Astrocyte of the cerebellum (primary cell): ENCODE measurements at regions not wholly inside any gene's neighbourhood (a gene's known extent, or its start where the extent isn't known, plus 50 kb on each side); places are given as distances from the start of the nearest gene placed in this dataset.

Source experiments
- DNase-seq: peaks from one replicate; pipeline ENCODE4 v3.0.0-alpha.2; 2011; ENCODE audit warnings: low read depth
- H3K4me3 ChIP-seq: 2 replicates; pipeline ENCODE4 v1.5.1; 2011; ENCODE audit warnings: mild to moderate bottlenecking, low read depth, low read length, moderate library complexity
- in situ Hi-C: cut with HindIII; loops from 2 replicates; pipeline ENCODE4 v1.10.0; 2017; ENCODE audit warnings: low sequenced_read_pairs
- TF ChIP-seq, protein P1 (sequence below): IDR thresholded peaks from 2 replicates; pipeline ENCODE4 v1.5.1; 2012; ENCODE audit warnings: low read length, low read depth, moderate library complexity, mild to moderate bottlenecking; ENCODE audit errors: missing control alignments

DNA sequence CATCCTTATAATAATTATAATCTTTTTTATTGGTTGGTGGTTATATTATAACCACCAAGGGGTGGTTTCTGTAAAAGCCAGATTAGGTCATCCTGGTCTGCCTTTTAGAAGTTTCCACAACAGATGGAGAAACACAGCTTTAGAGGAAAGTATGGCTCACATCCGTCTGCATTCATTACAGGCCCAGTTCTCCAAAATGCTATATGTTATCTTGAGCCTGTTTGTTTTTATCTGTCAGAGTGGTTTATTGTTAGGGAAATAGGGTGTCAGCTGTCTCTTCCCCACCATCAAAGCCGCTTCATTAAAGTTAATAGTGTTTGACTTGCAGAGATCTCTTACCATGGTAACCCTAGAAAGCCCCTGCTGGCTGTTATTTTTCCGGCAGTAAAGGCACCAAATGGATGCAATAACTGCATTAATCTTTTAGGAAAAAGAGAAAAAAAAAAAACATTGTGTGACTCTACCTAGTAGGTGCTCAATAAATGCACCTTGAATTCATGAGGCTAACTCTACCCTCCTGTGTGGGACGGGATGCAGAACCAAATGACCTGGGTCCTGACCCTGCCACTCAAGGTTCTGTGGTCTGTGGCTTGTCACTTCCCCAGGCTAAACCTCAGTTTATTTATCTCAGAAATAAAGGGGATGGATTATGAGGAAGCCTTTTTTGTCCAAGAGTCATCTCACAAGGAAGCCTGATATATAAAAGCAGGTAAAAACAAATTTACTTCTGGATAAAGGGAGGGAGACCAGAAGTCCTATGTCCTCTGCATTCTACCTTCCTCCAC lies 118.3 kb downstream of the WT1 start:
- no peak overlapping the region for H3K4me3 ChIP-seq
- TF ChIP-seq, protein P1, sequence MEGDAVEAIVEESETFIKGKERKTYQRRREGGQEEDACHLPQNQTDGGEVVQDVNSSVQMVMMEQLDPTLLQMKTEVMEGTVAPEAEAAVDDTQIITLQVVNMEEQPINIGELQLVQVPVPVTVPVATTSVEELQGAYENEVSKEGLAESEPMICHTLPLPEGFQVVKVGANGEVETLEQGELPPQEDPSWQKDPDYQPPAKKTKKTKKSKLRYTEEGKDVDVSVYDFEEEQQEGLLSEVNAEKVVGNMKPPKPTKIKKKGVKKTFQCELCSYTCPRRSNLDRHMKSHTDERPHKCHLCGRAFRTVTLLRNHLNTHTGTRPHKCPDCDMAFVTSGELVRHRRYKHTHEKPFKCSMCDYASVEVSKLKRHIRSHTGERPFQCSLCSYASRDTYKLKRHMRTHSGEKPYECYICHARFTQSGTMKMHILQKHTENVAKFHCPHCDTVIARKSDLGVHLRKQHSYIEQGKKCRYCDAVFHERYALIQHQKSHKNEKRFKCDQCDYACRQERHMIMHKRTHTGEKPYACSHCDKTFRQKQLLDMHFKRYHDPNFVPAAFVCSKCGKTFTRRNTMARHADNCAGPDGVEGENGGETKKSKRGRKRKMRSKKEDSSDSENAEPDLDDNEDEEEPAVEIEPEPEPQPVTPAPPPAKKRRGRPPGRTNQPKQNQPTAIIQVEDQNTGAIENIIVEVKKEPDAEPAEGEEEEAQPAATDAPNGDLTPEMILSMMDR = no peak
- in situ Hi-C loops = no loop called here
- DNase-seq = no peak

DNA sequence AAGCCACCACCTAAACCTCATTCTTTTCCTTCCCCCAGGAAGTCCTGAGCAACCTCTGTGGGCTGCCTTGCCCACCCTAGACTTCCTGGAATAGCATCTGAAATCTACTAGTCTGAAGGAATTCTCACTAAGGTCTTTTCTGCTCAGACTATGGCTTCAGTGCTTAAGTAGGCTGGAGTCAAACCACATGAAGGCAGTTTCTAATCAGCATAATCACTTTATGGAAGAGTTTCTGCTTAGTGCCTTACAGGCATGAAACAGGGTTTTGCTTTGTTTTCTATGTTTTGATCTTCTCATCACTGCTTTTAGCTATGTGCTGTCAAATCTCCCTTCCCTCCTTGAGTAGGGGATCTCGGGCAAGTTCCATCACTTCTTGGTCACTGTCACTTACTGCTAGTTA lies 117.7 kb downstream of the WT1 start:
- TF ChIP-seq, protein P1 = no peak
- DNase-seq = no peak
- in situ Hi-C loops = no loop called here
- no peak overlapping the region for H3K4me3 ChIP-seq

DNA sequence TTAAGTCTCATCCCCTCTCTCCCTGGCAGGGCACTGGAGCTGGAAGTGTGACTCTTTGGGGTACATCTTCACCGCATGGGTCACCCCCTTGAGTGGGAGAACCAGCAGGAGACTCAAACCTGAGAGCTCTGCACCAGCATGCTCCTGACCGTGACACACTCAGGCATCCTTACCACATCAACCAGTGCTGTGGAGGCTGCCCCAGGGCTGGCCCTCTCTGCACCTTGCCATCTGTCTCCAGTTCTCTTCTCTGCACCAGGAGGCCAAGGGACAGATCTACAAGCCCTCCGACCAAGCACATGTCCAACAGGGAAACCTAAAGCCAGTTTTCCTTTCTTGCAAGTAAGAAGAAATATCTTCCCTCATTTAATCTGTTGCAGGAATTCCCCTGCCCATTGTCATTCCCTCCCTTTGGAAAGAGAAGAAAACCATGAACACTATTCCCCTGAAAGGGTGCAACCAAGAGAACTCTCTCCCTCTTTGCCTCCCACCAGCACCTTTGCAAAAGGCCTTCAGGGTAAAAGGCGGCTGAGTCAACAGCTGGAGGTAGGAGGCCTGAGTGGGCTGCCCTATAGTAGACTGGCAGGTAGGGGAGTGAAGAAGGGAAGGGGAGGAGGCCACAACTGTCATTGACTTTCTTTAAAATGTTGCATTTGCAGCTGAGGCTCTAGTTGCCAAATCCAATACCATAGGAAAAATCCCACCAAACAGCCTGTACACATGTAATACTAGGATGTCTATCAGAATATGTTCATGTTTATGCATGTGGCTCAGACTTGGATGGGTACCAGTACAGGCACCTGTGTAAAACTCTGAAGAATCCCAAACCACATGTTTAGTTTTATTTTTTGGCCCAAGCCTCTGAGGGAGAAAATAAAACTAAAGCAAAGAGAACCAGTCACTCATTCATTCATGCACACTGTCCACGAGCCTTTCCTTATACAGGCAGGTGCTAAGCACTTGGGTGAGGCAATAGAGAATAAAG lies 117.0 kb downstream of the WT1 start:
- in situ Hi-C loops = no loop called here
- no peak overlapping the region for H3K4me3 ChIP-seq
- DNase-seq = no peak
- TF ChIP-seq, protein P1 = no peak

DNA sequence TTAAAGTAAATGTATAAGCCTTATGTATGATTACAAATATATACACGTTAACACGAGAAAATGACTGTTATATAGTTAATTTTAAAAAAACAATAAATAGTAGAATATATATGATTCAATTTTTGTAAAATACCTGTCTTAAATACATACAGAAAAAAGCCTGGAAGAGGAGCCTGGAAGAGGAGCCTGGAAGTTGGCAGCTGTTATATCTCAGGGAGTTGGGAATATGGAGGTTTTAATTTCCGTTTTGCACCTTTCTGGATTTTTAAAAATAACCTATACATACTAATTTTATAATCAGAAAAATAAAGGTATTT lies 111.6 kb downstream of the WT1 start:
- no peak overlapping the region for H3K4me3 ChIP-seq
- no peak for DNase-seq
- in situ Hi-C loops = no loop called here

DNA sequence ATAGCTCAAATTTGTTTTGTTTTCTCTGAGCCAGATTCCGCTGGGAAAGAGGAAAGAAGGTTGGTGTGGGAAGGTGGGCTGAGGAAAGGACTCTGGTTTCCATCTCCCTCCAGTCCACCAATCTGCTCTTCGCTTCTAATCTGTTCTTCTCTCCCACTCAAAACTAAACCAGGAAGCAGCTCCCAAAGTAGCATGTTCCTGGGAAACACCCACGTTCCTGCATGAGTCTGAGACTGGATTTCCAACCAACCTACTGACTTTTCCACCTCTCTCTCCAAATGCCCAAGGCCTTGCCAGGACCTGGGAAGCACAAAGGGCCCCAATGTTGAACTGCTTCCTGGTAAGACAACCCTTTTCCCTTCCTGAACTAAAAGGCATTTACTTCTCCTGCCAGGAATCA lies 110.2 kb downstream of the WT1 start:
- no peak overlapping the region for H3K4me3 ChIP-seq
- in situ Hi-C loops = no loop called here
- TF ChIP-seq, protein P1 = no peak
- DNase-seq = no peak

More for the DNA sequence above, 111.6 kb downstream of the WT1 start:
- TF ChIP-seq, protein P1 = no peak

DNA sequence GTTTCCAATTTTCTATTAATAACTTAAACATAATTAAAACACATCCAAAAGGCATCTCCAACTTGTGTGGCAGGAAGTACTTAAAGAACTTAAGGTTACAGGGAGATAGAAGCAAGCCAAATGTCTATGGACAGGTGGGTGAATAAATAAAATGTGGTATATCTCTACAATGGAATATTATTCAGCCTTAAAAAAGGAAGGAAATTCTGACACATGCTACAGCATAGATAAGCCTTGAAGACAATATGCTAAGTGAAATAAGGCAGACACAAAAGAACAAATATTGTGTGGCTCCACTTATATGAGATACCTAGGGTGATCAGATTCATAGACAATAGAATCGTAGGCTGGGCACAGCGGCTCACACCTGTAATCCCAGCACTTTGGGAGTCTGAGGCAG lies 109.6 kb downstream of the WT1 start:
- H3K4me3 ChIP-seq = no peak overlapping the region
- in situ Hi-C loops = no loop called here
- DNase-seq = no peak
- TF ChIP-seq, protein P1 = no peak
